ENCODE measurements at regions not wholly inside any gene's neighbourhood (a gene's known extent, or its start where the extent isn't known, plus 50 kb on each side); places are given as distances from the start of the nearest gene placed in this dataset.

DNA sequence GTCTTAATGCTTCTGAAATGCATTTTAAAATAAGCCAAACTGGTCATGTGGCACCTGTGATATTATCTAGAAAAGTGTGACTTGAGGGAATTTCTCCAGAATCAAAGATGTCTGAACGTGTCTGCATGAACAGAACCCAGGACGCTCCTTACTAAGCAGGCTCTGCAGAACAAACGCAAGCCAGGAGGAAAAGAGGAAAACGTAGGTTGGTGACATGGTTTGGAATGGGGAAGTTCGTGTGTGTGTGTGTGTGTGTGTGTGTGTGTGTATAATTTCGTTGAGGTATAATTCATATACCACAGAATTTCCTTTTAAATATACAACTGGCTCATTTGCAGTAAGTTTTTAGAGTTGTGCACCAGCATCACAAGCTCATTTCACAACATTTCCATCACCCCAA is 200.5 kb upstream of the FOXQ1 start:
- Histone ChIP-seq H3K4me2 (replicated peaks; ENCODE audit: extremely low read depth, low read length, poor library complexity, severe bottlenecking) (no peak overlapping the region), H4K20me1 (ENCODE audit: insufficient read depth, low read length) (no peaks in the 10 kb centered on the region), H3K4me3 (replicated peaks in 1 of 3; ENCODE audit: low read depth in 2 of 3, low read length in 3 of 3) (no peak overlapping the region), H3K27ac (ENCODE audit: low read depth in 1 of 2, low read length in 2 of 2) (no peak overlapping the region), H3K79me2 (ENCODE audit: insufficient read depth, low read length) (no peaks in the 10 kb centered on the region), H3K9me3 (replicated peaks in 1 of 2; ENCODE audit: control insufficient read depth in 1 of 2, insufficient read depth in 1 of 2, low read length in 2 of 2) (peaks cover 0 to 3% of the 10 kb centered on the region in 2 donors), H3K4me1 (ENCODE audit: control insufficient read depth in 1 of 2, insufficient read depth in 2 of 2, low read length in 2 of 2) (no peaks in the 10 kb centered on the region), H3K36me3 (replicated peaks in 1 of 2; ENCODE audit: control insufficient read depth in 1 of 2, insufficient read depth in 2 of 2, low read length in 2 of 2) (no peaks in the 10 kb centered on the region), H3K9ac (ENCODE audit: insufficient read depth, low read length, poor library complexity, severe bottlenecking) (no peak overlapping the region), H3K27me3 (ENCODE audit: control insufficient read depth in 2 of 2, insufficient read depth in 2 of 2, low read length in 2 of 2) (peaks cover 0 to 2% of the 10 kb centered on the region in 2 donors), H2AFZ (ENCODE audit: insufficient read depth, low read depth, low read length, poor library complexity, severe bottlenecking) (no peak overlapping the region)
- H3K4me3 Mint-ChIP-seq = no peak overlapping the region
- peaks cover 0 to 6% (median 2%) of the 10 kb centered on the region in 7 donors for H3K9me3 Mint-ChIP-seq
- intact Hi-C loops (cut with micrococcal nuclease) = no loop called here
- no peak overlapping the region for H3K27ac Mint-ChIP-seq
- 32% methylated on average over 3 of the region's 6 CpGs for WGBS (ENCODE audit: insufficient coverage)
- no peak for TF ChIP-seq CTCF (IDR thresholded peaks at IDR 0.05)
- DNase-seq = no peak
- H3K4me1 Mint-ChIP-seq = no peaks in the 10 kb centered on the region
- H3K27me3 Mint-ChIP-seq (ENCODE audit: low read depth in 3 of 3) = peaks cover 1 to 6% (median 5%) of the 10 kb centered on the region in 3 donors
- H3K36me3 Mint-ChIP-seq = no peaks in the 10 kb centered on the region

- WGBS (ENCODE audit: insufficient coverage) = 87% methylated on average over 10 of the region's 12 CpGs
- H3K4me1 ChIP-seq (ENCODE audit: control insufficient read depth in 1 of 2, insufficient read depth in 2 of 2, low read length in 2 of 2) = no peaks in the 10 kb centered on the region
- no peak for TF ChIP-seq CTCF (IDR thresholded peaks at IDR 0.05)
- Mint-ChIP-seq H3K4me3 (no peak overlapping the region), H3K9me3 (peaks cover 0 to 6% (median 2%) of the 10 kb centered on the region in 7 donors), H3K36me3 (no peaks in the 10 kb centered on the region), H3K27me3 (ENCODE audit: low read depth in 3 of 3) (peaks cover 1 to 6% (median 5%) of the 10 kb centered on the region in 3 donors), H3K4me1 (no peaks in the 10 kb centered on the region), H3K27ac (no peak overlapping the region)
- no peaks in the 10 kb centered on the region for H4K20me1 ChIP-seq (ENCODE audit: insufficient read depth, low read length)
- no peak for DNase-seq
- peaks cover 0 to 2% of the 10 kb centered on the region in 2 donors for H3K27me3 ChIP-seq (ENCODE audit: control insufficient read depth in 2 of 2, insufficient read depth in 2 of 2, low read length in 2 of 2)
- no peak overlapping the region for H3K4me3 ChIP-seq (replicated peaks in 1 of 3; ENCODE audit: low read depth in 2 of 3, low read length in 3 of 3)
- no peaks in the 10 kb centered on the region for H3K79me2 ChIP-seq (ENCODE audit: insufficient read depth, low read length)
- intact Hi-C loops (cut with micrococcal nuclease) = no loop called here
- H3K36me3 ChIP-seq (replicated peaks in 1 of 2; ENCODE audit: control insufficient read depth in 1 of 2, insufficient read depth in 2 of 2, low read length in 2 of 2) = no peaks in the 10 kb centered on the region
- no peak overlapping the region for H3K27ac ChIP-seq (ENCODE audit: low read depth in 1 of 2, low read length in 2 of 2)
- no peak overlapping the region for H2AFZ ChIP-seq (ENCODE audit: insufficient read depth, low read depth, low read length, poor library complexity, severe bottlenecking)
- no peak overlapping the region for H3K9ac ChIP-seq (ENCODE audit: insufficient read depth, low read length, poor library complexity, severe bottlenecking)
- H3K9me3 ChIP-seq (replicated peaks in 1 of 2; ENCODE audit: control insufficient read depth in 1 of 2, insufficient read depth in 1 of 2, low read length in 2 of 2) = peaks cover 0 to 3% of the 10 kb centered on the region in 2 donors
- H3K4me2 ChIP-seq (replicated peaks; ENCODE audit: extremely low read depth, low read length, poor library complexity, severe bottlenecking) = no peak overlapping the region
Measured at GRCh38 chr6:1110941-1111349, 201.0 kb upstream of the FOXQ1 start.
